Esophagus squamous epithelium (tissue), 5 donors: ENCODE measurements at regions not wholly inside any gene's neighbourhood (a gene's known extent, or its start where the extent isn't known, plus 50 kb on each side); places are given as distances from the start of the nearest gene placed in this dataset.
A peak's percentile ranks its signal among the peaks of the same experiment; 100 is the strongest.
"Not testable (repeated sequence)": the region's sequence is repeated elsewhere in the genome, so short reads cannot be mapped to it uniquely, and the experiment has no call there.

Experiments
- DNase-seq: peaks from one replicate; lab custom pipeline; 2025; lab: John Stamatoyannopoulos, UW
- H3K27ac ChIP-seq, 4 donors: fragments of 200-600 bp; sonication (generic); one replicate each; pipeline ENCODE4 v1.5.1; 2016 to 2019; ENCODE audit warnings: mild to moderate bottlenecking in 1 of 4
- H3K27me3 ChIP-seq, 4 donors: fragments of 200-600 bp; sonication (generic); 1 replicate in 3 of 4; 2 replicates in 1 of 4; pipeline versions ENCODE4 v1.5.1 to v1.6.0; 2017 to 2021; ENCODE audit warnings: antibody characterized with exemption in 1 of 4
- H3K36me3 ChIP-seq, 3 donors: fragments of 200-600 bp; sonication (generic); one replicate each; pipeline ENCODE4 v1.5.1; 2016 to 2019
- H3K4me1 ChIP-seq, 3 donors: fragments of 200-600 bp; sonication (generic); one replicate each; pipeline ENCODE4 v1.5.1; 2017 to 2019
- H3K4me3 ChIP-seq, 4 donors: fragments of 200-600 bp; sonication (generic); 1 replicate in 3 of 4; 2 replicates in 1 of 4; pipeline ENCODE4 v1.5.1; 2016 to 2019; ENCODE audit warnings: mild to moderate bottlenecking in 2 of 4, moderate library complexity in 1 of 4
- H3K9me3 ChIP-seq, 3 donors: fragments of 200-600 bp; sonication (generic); one replicate each; pipeline ENCODE4 v1.5.1; 2016 to 2019
- CTCF ChIP-seq, 6 experiments: fragments of 450-650 bp in 4 of 6; fragments of 200-600 bp in 2 of 6; sonication (generic) in 2 of 6; IDR thresholded peaks; one replicate each; pipeline ENCODE4 v1.5.1; 2016 to 2019; ENCODE audit warnings: antibody characterized with exemption in 6 of 6, mild to moderate bottlenecking in 4 of 6, moderate library complexity in 4 of 6
- WGBS, 2 donors: methylation state at CpG; one replicate each; pipeline ENCODE4 v1.1.5; 2018; 5-methylcytosine and 5-hydroxymethylcytosine counted together
- intact Hi-C: fragments of 100-400 bp; cut with DNase I; formaldehyde crosslinking; loops from one replicate; pipeline ENCODE4 v1.15.0; 2022
- donor health status: DM: yes; HTN: yes; CAD: no.

DNA sequence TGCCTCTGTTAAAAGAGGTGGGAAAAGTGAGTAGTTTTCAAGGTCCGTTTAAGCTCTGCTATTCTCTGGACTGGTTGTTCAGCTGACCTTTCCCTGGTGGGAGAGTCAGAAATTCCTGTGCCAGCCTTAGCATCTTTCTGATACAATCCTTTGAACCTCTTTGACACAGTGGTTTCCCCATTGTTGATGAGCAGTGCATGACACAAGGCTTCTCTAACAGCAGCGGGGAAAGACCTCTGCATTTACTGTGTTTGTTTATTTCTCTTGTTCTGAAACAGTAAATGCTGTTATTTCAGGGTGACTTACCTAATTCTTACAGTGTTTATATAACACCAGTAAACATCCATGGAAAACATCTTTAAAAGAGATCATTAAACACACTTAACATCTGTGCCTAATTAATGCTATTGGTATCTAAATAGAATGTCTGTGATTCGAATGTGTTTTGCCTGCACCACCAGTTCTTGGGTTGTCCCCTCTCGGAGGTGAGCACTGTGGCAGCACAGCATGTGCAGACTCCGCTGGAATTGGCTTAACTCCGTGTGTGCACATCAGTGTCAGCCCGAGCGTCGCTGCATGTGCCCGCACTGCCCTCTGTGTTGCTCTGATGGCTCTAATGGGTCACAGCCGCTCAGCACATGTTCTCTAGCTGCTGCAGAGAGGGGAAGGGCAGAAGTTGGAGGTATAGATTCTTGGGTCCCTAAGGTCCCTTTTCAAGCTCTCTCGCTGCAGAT lies 104.3 kb downstream of the TBC1D26 start:
- 74 to 75% methylated on average over 2 of the region's 12 CpGs for WGBS, 2 donors

GRCh38 chr17:15836991-15837390 lies 104.9 kb downstream of the TBC1D26 start:
- intact Hi-C loops, H3K36me3 ChIP-seq, H3K27me3 ChIP-seq, H3K4me1 ChIP-seq, H3K27ac ChIP-seq, DNase-seq, H3K9me3 ChIP-seq, H3K4me3 ChIP-seq: not testable (repeated sequence)
- 83 to 90% methylated on average over 5 of the region's 5 CpGs for WGBS, 2 donors

More for the DNA sequence above, 104.3 kb downstream of the TBC1D26 start:
- H3K36me3 ChIP-seq, H3K4me1 ChIP-seq, H3K27me3 ChIP-seq, intact Hi-C loops, H3K4me3 ChIP-seq, H3K27ac ChIP-seq, DNase-seq, H3K9me3 ChIP-seq: not testable (repeated sequence)

- H3K4me1 ChIP-seq, H3K4me3 ChIP-seq, intact Hi-C loops, H3K27me3 ChIP-seq, H3K9me3 ChIP-seq, DNase-seq, H3K36me3 ChIP-seq, H3K27ac ChIP-seq: not testable (repeated sequence)
- 46 to 50% methylated on average over 5 to 6 of the region's 6 CpGs for WGBS, 2 donors
Observed at GRCh38 chr17:15847447-15848229, 97.3 kb upstream of the ADORA2B start.

DNA sequence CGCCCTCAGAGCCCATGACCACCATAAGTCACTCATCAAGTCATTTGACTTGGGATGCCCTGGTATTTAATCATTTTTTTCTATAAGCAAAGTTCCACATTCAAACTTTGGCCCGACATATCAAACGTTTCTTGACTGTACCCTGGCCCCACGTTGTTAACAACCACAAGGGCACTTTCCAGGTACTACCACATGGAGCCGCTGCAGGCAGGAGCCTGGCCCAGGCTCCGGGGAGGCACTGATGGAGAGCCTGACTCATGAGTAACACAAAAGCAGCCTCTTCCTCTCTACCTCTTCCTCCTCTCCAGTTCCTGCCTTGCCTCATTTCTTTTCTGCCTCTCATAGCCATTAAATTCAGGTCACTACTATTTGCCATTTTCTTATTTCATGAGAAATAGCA lies 95.9 kb upstream of the ADORA2B start:
- H3K4me3 ChIP-seq, DNase-seq, H3K9me3 ChIP-seq, H3K27me3 ChIP-seq, intact Hi-C loops, H3K27ac ChIP-seq, H3K36me3 ChIP-seq, H3K4me1 ChIP-seq: not testable (repeated sequence)
- 8 to 22% methylated on average over 5 of the region's 6 CpGs for WGBS, 2 donors
- TF ChIP-seq CTCF (IDR thresholded peaks at IDR 0.05), result peak in 5 of 6 experiments; percentile 22 to 62 (median 31)

DNA sequence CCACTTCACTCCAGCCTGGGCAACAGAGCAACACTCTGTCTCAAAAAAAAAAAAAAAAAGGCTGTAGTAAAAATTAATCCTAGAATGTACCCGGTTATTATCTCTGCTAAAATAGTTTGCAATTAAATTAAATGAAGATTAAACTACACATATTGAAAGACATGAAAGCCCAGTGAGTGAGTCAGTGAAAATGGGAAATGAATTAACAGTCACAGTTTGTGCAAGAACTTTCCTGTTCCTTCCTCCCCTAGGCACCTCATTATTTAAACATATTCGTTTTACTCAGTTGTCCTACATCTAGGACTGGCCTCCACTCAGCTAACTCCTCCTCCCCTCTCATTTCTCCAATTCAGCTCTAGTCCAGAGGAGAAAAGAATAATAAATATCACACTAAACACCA lies 94.9 kb upstream of the ADORA2B start:
- H3K4me3 ChIP-seq, H3K4me1 ChIP-seq, DNase-seq, H3K27me3 ChIP-seq, H3K36me3 ChIP-seq, H3K9me3 ChIP-seq, H3K27ac ChIP-seq, intact Hi-C loops: not testable (repeated sequence)
- WGBS, 2 donors, result 17 to 54% methylated on average over 2 of the region's 2 CpGs

DNA sequence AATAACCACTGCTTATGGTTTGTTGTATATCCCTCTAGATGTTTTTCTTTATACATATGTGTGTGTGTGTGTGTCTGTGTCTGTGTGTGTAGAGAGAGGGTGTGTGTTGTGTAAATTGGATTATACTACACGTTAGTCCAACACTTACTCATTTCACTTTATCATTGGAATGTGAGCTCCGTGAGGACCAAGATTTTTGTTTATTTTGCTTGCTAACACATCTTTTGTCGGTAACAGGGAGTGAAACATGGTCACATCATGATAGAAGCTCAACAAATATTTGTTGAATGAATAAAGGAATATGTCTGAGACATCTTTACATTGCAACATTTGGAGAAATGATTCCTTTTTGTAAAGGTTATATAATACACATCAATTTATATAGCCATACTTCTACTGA lies 94.2 kb upstream of the ADORA2B start:
- H3K4me3 ChIP-seq, DNase-seq, H3K4me1 ChIP-seq, H3K9me3 ChIP-seq, H3K36me3 ChIP-seq, H3K27me3 ChIP-seq, H3K27ac ChIP-seq, intact Hi-C loops: not testable (repeated sequence)
- 39 to 44% methylated on average over 3 of the region's 3 CpGs for WGBS, 2 donors

GRCh38 chr17:15852863-15853262 lies 92.1 kb upstream of the ADORA2B start:
- H3K36me3 ChIP-seq, H3K27ac ChIP-seq, H3K9me3 ChIP-seq, H3K4me1 ChIP-seq, H3K4me3 ChIP-seq, DNase-seq, H3K27me3 ChIP-seq, intact Hi-C loops: not testable (repeated sequence)
- WGBS, 2 donors, result no CpG with 5 or more reads among the region's 4 CpGs

DNA sequence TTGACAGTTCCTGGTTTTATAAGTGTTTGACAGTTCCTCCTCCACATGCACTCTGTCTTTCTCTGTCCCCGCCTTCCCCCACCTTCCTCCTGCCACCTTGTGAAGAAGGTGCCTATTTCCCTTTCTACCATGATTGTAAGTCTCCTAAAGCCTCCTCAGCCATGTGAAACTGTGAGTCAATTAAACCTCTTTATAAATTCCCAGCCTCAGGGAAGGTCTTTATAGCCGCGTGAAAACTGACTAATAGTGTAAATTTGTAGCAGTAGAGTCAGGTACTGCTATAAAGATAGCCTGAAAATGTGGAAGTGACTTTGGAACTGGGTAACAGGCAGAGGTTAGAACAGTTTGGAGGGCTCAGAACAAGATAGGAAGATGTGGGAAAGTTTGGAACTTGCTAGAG lies 88.7 kb upstream of the ADORA2B start:
- WGBS, 2 donors, result 60% methylated on average over 1 of the region's 3 CpGs; no CpG with 5 or more reads in 1 of the 2 donors

GRCh38 chr17:15856745-15857144 lies 88.2 kb upstream of the ADORA2B start:
- 86 to 100% methylated on average over 2 of the region's 2 CpGs for WGBS, 2 donors
- DNase-seq, result not testable (repeated sequence)

More for the DNA sequence above, 88.7 kb upstream of the ADORA2B start:
- H3K27me3 ChIP-seq, intact Hi-C loops, H3K36me3 ChIP-seq, H3K4me1 ChIP-seq, DNase-seq, H3K9me3 ChIP-seq, H3K27ac ChIP-seq, H3K4me3 ChIP-seq: not testable (repeated sequence)

GRCh38 chr17:15858082-15858481 lies 86.8 kb upstream of the ADORA2B start:
- H3K36me3 ChIP-seq, H3K9me3 ChIP-seq, H3K27me3 ChIP-seq, intact Hi-C loops, H3K4me3 ChIP-seq, H3K27ac ChIP-seq, H3K4me1 ChIP-seq, DNase-seq: not testable (repeated sequence)
- whole genome bisulfite sequencing, 2 donors, result 70% methylated on average over 2 of the region's 3 CpGs; no CpG with 5 or more reads in 1 of the 2 donors

More at GRCh38 chr17:15856745-15857144, 88.2 kb upstream of the ADORA2B start:
- H3K9me3 ChIP-seq, H3K27me3 ChIP-seq, H3K36me3 ChIP-seq, H3K27ac ChIP-seq, H3K4me3 ChIP-seq, H3K4me1 ChIP-seq, intact Hi-C loops: not testable (repeated sequence)

GRCh38 chr17:15860774-15861173 lies 84.2 kb upstream of the ADORA2B start:
- H3K4me3 ChIP-seq, intact Hi-C loops, H3K27me3 ChIP-seq, H3K9me3 ChIP-seq, DNase-seq, H3K36me3 ChIP-seq, H3K4me1 ChIP-seq, H3K27ac ChIP-seq: not testable (repeated sequence)
- WGBS, 2 donors, result 78 to 84% methylated on average over 3 to 4 of the region's 5 CpGs

- H3K27me3 ChIP-seq, DNase-seq, H3K36me3 ChIP-seq, H3K27ac ChIP-seq, H3K4me3 ChIP-seq, H3K9me3 ChIP-seq, H3K4me1 ChIP-seq, intact Hi-C loops: not testable (repeated sequence)
- 89 to 93% methylated on average over 2 to 4 of the region's 4 CpGs for WGBS, 2 donors
Observed at GRCh38 chr17:15864061-15864460, 80.9 kb upstream of the ADORA2B start.
